ENCODE measurements at regions not wholly inside any gene's neighbourhood (a gene's known extent, or its start where the extent isn't known, plus 50 kb on each side); places are given as distances from the start of the nearest gene placed in this dataset.

GRCh38 chr5:84729326-84729725 lies 344.6 kb upstream of the EDIL3 start:
- TF ChIP-seq CTCF (IDR thresholded peaks at IDR 0.05): no peak
- TF ChIP-seq POLR2A (IDR thresholded peaks at IDR 0.05): no peak

All from ovary (tissue), 3 donors.